ENCODE measurements at regions not wholly inside any gene's neighbourhood (a gene's known extent, or its start where the extent isn't known, plus 50 kb on each side); places are given as distances from the start of the nearest gene placed in this dataset.

- no peak for DNase-seq (ENCODE audit: low read depth in 4 of 4, low spot score in 3 of 4)
These were observed 106.9 kb downstream of the TBC1D30 start for GRCh38 chr12:64931321-64931720.

- DNase-seq (ENCODE audit: low read depth in 4 of 4, low spot score in 3 of 4) = no peak
These were observed 107.5 kb downstream of the TBC1D30 start for GRCh38 chr12:64931981-64932380.

GRCh38 chr12:64933791-64934190 is 109.3 kb downstream of the TBC1D30 start:
- DNase-seq (ENCODE audit: low read depth in 4 of 4, low spot score in 3 of 4) = no peak

GRCh38 chr12:64937452-64937851 is 113.0 kb downstream of the TBC1D30 start:
- DNase-seq (ENCODE audit: low read depth in 4 of 4, low spot score in 3 of 4) = no peak

GRCh38 chr12:64938179-64938578 is 113.7 kb downstream of the TBC1D30 start:
- DNase-seq (ENCODE audit: low read depth in 4 of 4, low spot score in 3 of 4) = no peak

- DNase-seq (ENCODE audit: low read depth in 4 of 4, low spot score in 3 of 4) = no peak
These were observed 119.2 kb downstream of the TBC1D30 start for GRCh38 chr12:64943686-64944085.

GRCh38 chr12:64944966-64945365 is 120.5 kb downstream of the TBC1D30 start:
- no peak for DNase-seq (ENCODE audit: low read depth in 4 of 4, low spot score in 3 of 4)

GRCh38 chr12:64946132-64946829 is 121.8 kb downstream of the TBC1D30 start:
- peak in 1 of 4 donors; percentile 12 for DNase-seq (ENCODE audit: low read depth in 4 of 4, low spot score in 3 of 4)

GRCh38 chr12:64950711-64951298 is 126.4 kb downstream of the TBC1D30 start:
- no peak for DNase-seq (ENCODE audit: low read depth in 4 of 4, low spot score in 3 of 4)

- DNase-seq (ENCODE audit: low read depth in 4 of 4, low spot score in 3 of 4) = no peak
These were observed 127.5 kb downstream of the TBC1D30 start for GRCh38 chr12:64951944-64952343.

GRCh38 chr12:64955746-64956145 is 131.3 kb downstream of the TBC1D30 start:
- DNase-seq (ENCODE audit: low read depth in 4 of 4, low spot score in 3 of 4) = no peak

GRCh38 chr12:64965920-64966319 is 141.5 kb downstream of the TBC1D30 start:
- DNase-seq (ENCODE audit: low read depth in 4 of 4, low spot score in 3 of 4) = no peak

- no peak for DNase-seq (ENCODE audit: low read depth in 4 of 4, low spot score in 3 of 4)
These were observed 144.8 kb downstream of the TBC1D30 start for GRCh38 chr12:64968989-64969819.

GRCh38 chr12:64976131-64976530 is 145.0 kb downstream of the WIF1 start:
- DNase-seq (ENCODE audit: low read depth in 4 of 4, low spot score in 3 of 4) = no peak

GRCh38 chr12:64983771-64984278 is 137.3 kb downstream of the WIF1 start:
- no peak for DNase-seq (ENCODE audit: low read depth in 4 of 4, low spot score in 3 of 4)

- DNase-seq (ENCODE audit: low read depth in 4 of 4, low spot score in 3 of 4) = no peak
These were observed 129.9 kb downstream of the WIF1 start for GRCh38 chr12:64991121-64991611.

- DNase-seq (ENCODE audit: low read depth in 4 of 4, low spot score in 3 of 4) = no peak
These were observed 129.0 kb downstream of the WIF1 start for GRCh38 chr12:64992116-64992515.

- DNase-seq (ENCODE audit: low read depth in 4 of 4, low spot score in 3 of 4) = no peak
These were observed 128.5 kb downstream of the WIF1 start for GRCh38 chr12:64992641-64993040.

GRCh38 chr12:64993461-64993860 is 127.6 kb downstream of the WIF1 start:
- DNase-seq (ENCODE audit: low read depth in 4 of 4, low spot score in 3 of 4) = no peak

- DNase-seq (ENCODE audit: low read depth in 4 of 4, low spot score in 3 of 4) = no peak
These were observed 125.3 kb downstream of the WIF1 start for GRCh38 chr12:64995816-64996215.

- DNase-seq (ENCODE audit: low read depth in 4 of 4, low spot score in 3 of 4) = no peak
These were observed 123.2 kb downstream of the WIF1 start for GRCh38 chr12:64997858-64998257.

Data from right renal pelvis (tissue), 4 donors.